T-helper 1 cell (primary cell): ENCODE measurements at regions not wholly inside any gene's neighbourhood (a gene's known extent, or its start where the extent isn't known, plus 50 kb on each side); places are given as distances from the start of the nearest gene placed in this dataset.

ENCODE experiments used
- DNase-seq, 5 donors: peaks; one replicate each; pipeline ENCODE4 v3.0.0-alpha.2; 2012 to 2020

- no peak for DNase-seq
These were observed 53.3 kb downstream of the BLID start for GRCh38 chr11:122062763-122063162.

GRCh38 chr11:122059565-122059964 is 56.5 kb downstream of the BLID start:
- no peak for DNase-seq

- DNase-seq, result no peak
These were observed 65.9 kb downstream of the BLID start for GRCh38 chr11:122050021-122050690.

- no peak for DNase-seq
These were observed 67.6 kb downstream of the BLID start for GRCh38 chr11:122048401-122048800.

GRCh38 chr11:122046846-122047245 is 69.2 kb downstream of the BLID start:
- DNase-seq, result no peak

GRCh38 chr11:122046438-122046837 is 69.6 kb downstream of the BLID start:
- no peak for DNase-seq

- DNase-seq, result no peak
These were observed 70.8 kb downstream of the BLID start for GRCh38 chr11:122045181-122045586.

- DNase-seq, result no peak
These were observed 71.9 kb downstream of the BLID start for GRCh38 chr11:122044086-122044485.

GRCh38 chr11:122042981-122043380 is 73.0 kb downstream of the BLID start:
- no peak for DNase-seq

GRCh38 chr11:122040464-122040863 is 75.6 kb downstream of the BLID start:
- no peak for DNase-seq

- DNase-seq, result no peak
These were observed 77.5 kb downstream of the BLID start for GRCh38 chr11:122038543-122038942.

GRCh38 chr11:122037911-122038310 is 78.1 kb downstream of the BLID start:
- no peak for DNase-seq

GRCh38 chr11:122036493-122036892 is 79.5 kb downstream of the BLID start:
- DNase-seq, result no peak

GRCh38 chr11:122036018-122036417 is 80.0 kb downstream of the BLID start:
- DNase-seq, result no peak

- DNase-seq, result no peak
These were observed 82.4 kb downstream of the BLID start for GRCh38 chr11:122033631-122034030.

GRCh38 chr11:122033193-122033592 is 82.8 kb downstream of the BLID start:
- DNase-seq, result no peak

GRCh38 chr11:122032317-122032716 is 83.7 kb downstream of the BLID start:
- DNase-seq, result no peak

- DNase-seq, result no peak
These were observed 84.2 kb downstream of the BLID start for GRCh38 chr11:122031813-122032212.

GRCh38 chr11:122030286-122030685 is 85.7 kb downstream of the BLID start:
- no peak for DNase-seq

GRCh38 chr11:122028545-122028944 is 87.5 kb downstream of the BLID start:
- DNase-seq, result no peak

- no peak for DNase-seq
These were observed 88.0 kb downstream of the BLID start for GRCh38 chr11:122028036-122028435.

- DNase-seq, result no peak
These were observed 90.3 kb downstream of the BLID start for GRCh38 chr11:122025757-122026156.

GRCh38 chr11:122024278-122024677 is 91.7 kb downstream of the BLID start:
- no peak for DNase-seq

- no peak for DNase-seq
These were observed 92.3 kb downstream of the BLID start for GRCh38 chr11:122023614-122024250.

- no peak for DNase-seq
These were observed 93.4 kb downstream of the BLID start for GRCh38 chr11:122022646-122023045.
